ENCODE measurements at regions not wholly inside any gene's neighbourhood (a gene's known extent, or its start where the extent isn't known, plus 50 kb on each side); places are given as distances from the start of the nearest gene placed in this dataset.
"Not testable (repeated sequence)": the region's sequence is repeated elsewhere in the genome, so short reads cannot be mapped to it uniquely, and the experiment has no call there.

- no peak for DNase-seq (ENCODE audit: low spot score)
Measured at GRCh38 chr13:69094485-69094884, 1013.1 kb upstream of the ATXN8OS start.

GRCh38 chr13:69092615-69093322, 1014.9 kb upstream of the ATXN8OS start:
- no peak for DNase-seq (ENCODE audit: low spot score)

GRCh38 chr13:69077267-69077666, 1030.4 kb upstream of the ATXN8OS start:
- DNase-seq (ENCODE audit: low spot score): no peak

GRCh38 chr13:69069554-69070133, 1038.0 kb upstream of the ATXN8OS start:
- DNase-seq (ENCODE audit: low spot score): no peak

- no peak for DNase-seq (ENCODE audit: low spot score)
Measured at GRCh38 chr13:69050696-69051095, 1056.9 kb upstream of the ATXN8OS start.

GRCh38 chr13:69044629-69045028, 1063.0 kb upstream of the ATXN8OS start:
- DNase-seq (ENCODE audit: low spot score): no peak

GRCh38 chr13:69040898-69041297, 1066.7 kb upstream of the ATXN8OS start:
- no peak for DNase-seq (ENCODE audit: low spot score)

- no peak for DNase-seq (ENCODE audit: low spot score)
Measured at GRCh38 chr13:69035771-69036170, 1071.9 kb upstream of the ATXN8OS start.

- no peak for DNase-seq (ENCODE audit: low spot score)
Measured at GRCh38 chr13:69028936-69029335, 1078.7 kb upstream of the ATXN8OS start.

- DNase-seq (ENCODE audit: low spot score): no peak
Measured at GRCh38 chr13:69020120-69020519, 1087.5 kb upstream of the ATXN8OS start.

- not testable (repeated sequence) for DNase-seq (ENCODE audit: low spot score)
Measured at GRCh38 chr13:69018173-69018572, 1089.5 kb upstream of the ATXN8OS start.

- no peak for DNase-seq (ENCODE audit: low spot score)
Measured at GRCh38 chr13:69010789-69011188, 1096.8 kb upstream of the ATXN8OS start.

- DNase-seq (ENCODE audit: low spot score): no peak
Measured at GRCh38 chr13:69008499-69008898, 1099.1 kb upstream of the ATXN8OS start.

GRCh38 chr13:68998056-68998455, 1109.6 kb upstream of the ATXN8OS start:
- DNase-seq (ENCODE audit: low spot score): no peak

GRCh38 chr13:68996668-68997025, 1111.0 kb upstream of the ATXN8OS start:
- DNase-seq (ENCODE audit: low spot score): no peak

GRCh38 chr13:68995972-68996667, 1111.5 kb upstream of the ATXN8OS start:
- no peak for DNase-seq (ENCODE audit: low spot score)

GRCh38 chr13:68993154-68993553, 1114.5 kb upstream of the ATXN8OS start:
- no peak for DNase-seq (ENCODE audit: low spot score)

GRCh38 chr13:68988176-68988575, 1119.5 kb upstream of the ATXN8OS start:
- no peak for DNase-seq (ENCODE audit: low spot score)

- DNase-seq (ENCODE audit: low spot score): no peak
Measured at GRCh38 chr13:68987585-68987984, 1120.0 kb upstream of the ATXN8OS start.

- peak; percentile 2 for DNase-seq (ENCODE audit: low spot score)
Measured at GRCh38 chr13:68984688-68985319, 1122.8 kb upstream of the ATXN8OS start.

- DNase-seq (ENCODE audit: low spot score): no peak
Measured at GRCh38 chr13:68982961-68983619, 1124.5 kb upstream of the ATXN8OS start.

GRCh38 chr13:68976287-68976686, 1131.3 kb upstream of the ATXN8OS start:
- no peak for DNase-seq (ENCODE audit: low spot score)

All from GM03348 (cell line).